DND-41 (cell line): ENCODE measurements at regions not wholly inside any gene's neighbourhood (a gene's known extent, or its start where the extent isn't known, plus 50 kb on each side); places are given as distances from the start of the nearest gene placed in this dataset.
"Not testable (repeated sequence)": the region's sequence is repeated elsewhere in the genome, so short reads cannot be mapped to it uniquely, and the experiment has no call there.

Source experiments
- ATAC-seq: fragments of 200-7000 bp; cut with Tn5 transposase; 3 replicates; pipeline ENCODE4 v1.9.1; 2021; ENCODE audit warnings: low read depth; ENCODE audit not compliant: insufficient read depth
- DNase-seq: peaks from one replicate; pipeline ENCODE4 v3.0.0-alpha.2; 2020
- H2AFZ ChIP-seq: 2 replicates; pipeline ENCODE4 v1.6.0; 2012; ENCODE audit warnings: low read depth, low read length
- H3K27ac ChIP-seq: 2 replicates; pipeline ENCODE4 v1.5.1; 2012; ENCODE audit warnings: low read length, inconsistent platforms
- H3K27me3 ChIP-seq: fragments of 200-600 bp; sonication (generic); 2 replicates; pipeline ENCODE4 v1.6.0; 2012; ENCODE audit warnings: low read length, mild to moderate bottlenecking, inconsistent platforms; ENCODE audit not compliant: insufficient read depth, poor library complexity
- H3K36me3 ChIP-seq: 2 replicates; pipeline ENCODE4 v1.5.1; 2012; ENCODE audit warnings: low read length, inconsistent platforms; ENCODE audit not compliant: insufficient read depth
- H3K4me1 ChIP-seq: 2 replicates; pipeline ENCODE4 v1.5.1; 2012; ENCODE audit warnings: mild to moderate bottlenecking, low read length; ENCODE audit not compliant: insufficient read depth
- H3K4me2 ChIP-seq: 2 replicates; pipeline ENCODE4 v1.6.0; 2012; ENCODE audit warnings: mild to moderate bottlenecking, moderate library complexity, low read length, inconsistent platforms; ENCODE audit not compliant: insufficient read depth
- H3K4me3 ChIP-seq, 2 experiments: fragments of 200-600 bp in 1 of 2; shearing (Covaris generic) in 1 of 2; 2 replicates each; pipeline ENCODE4 v1.5.1; 2012 to 2016; ENCODE audit warnings: inconsistent platforms in 2 of 2, low read length in 2 of 2, mild to moderate bottlenecking in 2 of 2, low read depth in 1 of 2, moderate library complexity in 1 of 2
- H3K79me2 ChIP-seq: 2 replicates; pipeline ENCODE4 v1.6.0; 2012; ENCODE audit warnings: low read length, inconsistent platforms; ENCODE audit not compliant: insufficient read depth
- H3K9ac ChIP-seq: 2 replicates; pipeline ENCODE4 v1.6.0; 2012; ENCODE audit warnings: low read depth, mild to moderate bottlenecking, inconsistent platforms, low read length, moderate library complexity
- H3K9me3 ChIP-seq: 2 replicates; pipeline ENCODE4 v1.5.1; 2012; ENCODE audit warnings: low read length, moderate library complexity, mild to moderate bottlenecking, inconsistent platforms; ENCODE audit not compliant: insufficient read depth, severe bottlenecking
- H4K20me1 ChIP-seq: 2 replicates; pipeline ENCODE4 v1.6.0; 2012; ENCODE audit warnings: low read length; ENCODE audit not compliant: insufficient read depth
- CTCF ChIP-seq: IDR thresholded peaks from 2 replicates; pipeline ENCODE4 v1.5.1; 2012; ENCODE audit warnings: borderline replicate concordance, low read length, moderate library complexity, mild to moderate bottlenecking; ENCODE audit not compliant: poor library complexity, severe bottlenecking; ENCODE audit errors: extremely low read depth
- EZH2 ChIP-seq: IDR thresholded peaks from 3 replicates; pipeline ENCODE4 v1.6.1; 2012; ENCODE audit warnings: borderline replicate concordance, low read depth, mild to moderate bottlenecking, moderate library complexity, low read length, inconsistent platforms; ENCODE audit not compliant: severe bottlenecking

GRCh38 chr9:25733336-25733982, 55.2 kb upstream of the TUSC1 start:
- Histone ChIP-seq H3K4me2 (no peak overlapping the region), H3K4me3 (no peak overlapping the region), H4K20me1 (no peaks in the 10 kb centered on the region), H3K4me1 (no peaks in the 10 kb centered on the region), H3K9me3 (no peaks in the 10 kb centered on the region), H3K27me3 (no peaks in the 10 kb centered on the region), H2AFZ (no peak overlapping the region), H3K9ac (no peak overlapping the region), H3K79me2 (no peaks in the 10 kb centered on the region), H3K27ac (no peak overlapping the region), H3K36me3 (no peaks in the 10 kb centered on the region)
- ATAC-seq (no peak), DNase-seq (no peak)
- TF ChIP-seq EZH2 (no peak), CTCF (no peak)

- H3K9me3 ChIP-seq, H3K4me3 ChIP-seq, H3K36me3 ChIP-seq, H3K4me2 ChIP-seq, ATAC-seq, H3K79me2 ChIP-seq, H3K9ac ChIP-seq, H3K4me1 ChIP-seq, H3K27me3 ChIP-seq, DNase-seq, H2AFZ ChIP-seq, H4K20me1 ChIP-seq, H3K27ac ChIP-seq: not testable (repeated sequence)
Observed at GRCh38 chr9:25731895-25732794, 53.9 kb upstream of the TUSC1 start.
